Mucosa of descending colon (tissue), 3 donors: ENCODE measurements at regions not wholly inside any gene's neighbourhood (a gene's known extent, or its start where the extent isn't known, plus 50 kb on each side); places are given as distances from the start of the nearest gene placed in this dataset.
"Not testable (repeated sequence)": the region's sequence is repeated elsewhere in the genome, so short reads cannot be mapped to it uniquely, and the experiment has no call there.

ENCODE experiments used
- ATAC-seq: fragments of 200-7000 bp; cut with Tn5 transposase; one replicate; pipeline ENCODE4 v1.9.1; 2020; ENCODE audit warnings: mild to moderate bottlenecking, moderate library complexity
- DNase-seq, 3 donors: peaks; one replicate each; pipeline ENCODE4 v3.0.0-alpha.2; 2020
- H3K36me3 ChIP-seq: fragments of 200-600 bp; one replicate; pipeline ENCODE4 v1.8.0; 2021; ENCODE audit warnings: low read depth, mild to moderate bottlenecking
- H3K4me1 ChIP-seq: fragments of 200-600 bp; one replicate; pipeline ENCODE4 v1.8.0; 2021; ENCODE audit warnings: low read depth, mild to moderate bottlenecking
- H3K4me3 ChIP-seq: fragments of 200-600 bp; one replicate; pipeline ENCODE4 v1.8.0; 2021; ENCODE audit warnings: mild to moderate bottlenecking
- H3K9me3 ChIP-seq: fragments of 200-600 bp; one replicate; pipeline ENCODE4 v1.8.0; 2021; ENCODE audit warnings: mild to moderate bottlenecking
- CTCF ChIP-seq: fragments of 200-600 bp; IDR thresholded peaks from one replicate; pipeline ENCODE4 v1.8.0; 2022; ENCODE audit warnings: antibody characterized with exemption, mild to moderate bottlenecking
- intact Hi-C, 2 donors: fragments of 100-400 bp; cut with DNase I in 1 of 2; cut with micrococcal nuclease in 1 of 2; formaldehyde crosslinking; loops; one replicate each; pipeline versions ENCODE4 v1.11.0 to v1.11.1; 2022; cut with DNase I, micrococcal nuclease
- donor health status: DM: no; HTN: no; CAD: no; lungs with moderate emphysema.
- donor health status: DM: no; HTN: no; CAD: no.
- donor health status: DM: no; HTN: yes; CAD: no.

- H3K4me1 ChIP-seq: no peaks in the 10 kb centered on the region
- no peak for TF ChIP-seq CTCF
- H3K9me3 ChIP-seq: peaks cover 6% of the 10 kb centered on the region
- no peak overlapping the region for H3K4me3 ChIP-seq
- intact Hi-C loops: no loop called here
- H3K36me3 ChIP-seq: no peaks in the 10 kb centered on the region
- ATAC-seq: no peak
- no peak for DNase-seq
Observed at GRCh38 chr14:50028458-50028857, 87.9 kb downstream of the VCPKMT start.

- no peak for TF ChIP-seq CTCF
- ATAC-seq (no peak), DNase-seq (no peak)
- intact Hi-C loops: no loop called here
- Histone ChIP-seq H3K36me3 (no peaks in the 10 kb centered on the region), H3K4me3 (no peak overlapping the region), H3K9me3 (peaks cover 6% of the 10 kb centered on the region), H3K4me1 (peaks cover 2% of the 10 kb centered on the region)
Observed at GRCh38 chr14:50030036-50030435, 86.3 kb downstream of the VCPKMT start.

- ATAC-seq, intact Hi-C loops: not testable (repeated sequence)
Observed at GRCh38 chr14:50030911-50031310, 85.5 kb downstream of the VCPKMT start.

GRCh38 chr14:50031602-50032313, 84.6 kb downstream of the VCPKMT start:
- Histone ChIP-seq H3K36me3 (no peaks in the 10 kb centered on the region), H3K9me3 (no peaks in the 10 kb centered on the region), H3K4me3 (no peak overlapping the region), H3K4me1 (peaks cover 4% of the 10 kb centered on the region)
- intact Hi-C loops: no loop called here
- DNase-seq (no peak), ATAC-seq (no peak)
- no peak for TF ChIP-seq CTCF

More at GRCh38 chr14:50030911-50031310, 85.5 kb downstream of the VCPKMT start:
- not testable (repeated sequence) for H3K4me1 ChIP-seq, H3K4me3 ChIP-seq, DNase-seq, H3K36me3 ChIP-seq, H3K9me3 ChIP-seq

- H3K4me1 ChIP-seq, H3K4me3 ChIP-seq, H3K9me3 ChIP-seq, DNase-seq, intact Hi-C loops, H3K36me3 ChIP-seq: not testable (repeated sequence)
- ATAC-seq: peak; percentile 49
Observed at GRCh38 chr14:50032462-50033167, 83.8 kb downstream of the VCPKMT start.

- Histone ChIP-seq H3K4me3 (no peak overlapping the region), H3K9me3 (no peaks in the 10 kb centered on the region), H3K4me1 (peaks cover 9% of the 10 kb centered on the region), H3K36me3 (no peaks in the 10 kb centered on the region)
- TF ChIP-seq CTCF: no peak
- DNase-seq (no peak), ATAC-seq (no peak)
- intact Hi-C loops: no loop called here
Observed at GRCh38 chr14:50035214-50035613, 81.2 kb downstream of the VCPKMT start.
